GM18861 (cell line): ENCODE measurements at regions not wholly inside any gene's neighbourhood (a gene's known extent, or its start where the extent isn't known, plus 50 kb on each side); places are given as distances from the start of the nearest gene placed in this dataset.
"Not testable (repeated sequence)": the region's sequence is repeated elsewhere in the genome, so short reads cannot be mapped to it uniquely, and the experiment has no call there.

ENCODE experiments used
- ATAC-seq: cut with Tn5 transposase; IDR thresholded peaks from one replicate; pipeline ENCODE4 v1.9.1; 2021; ENCODE audit not compliant: unreplicated experiment

GRCh38 chr1:207196135-207196534, 92.1 kb downstream of the C4BPA start:
- ATAC-seq = not testable (repeated sequence)

GRCh38 chr1:207201534-207201933, 97.5 kb downstream of the C4BPA start:
- ATAC-seq = not testable (repeated sequence)

- no peak for ATAC-seq
These were observed 98.4 kb downstream of the C4BPA start for GRCh38 chr1:207202480-207202879.

- ATAC-seq = no peak
These were observed 99.5 kb downstream of the C4BPA start for GRCh38 chr1:207203541-207203940.

- no peak for ATAC-seq
These were observed 101.6 kb downstream of the C4BPA start for GRCh38 chr1:207205614-207206061.

- not testable (repeated sequence) for ATAC-seq
These were observed 104.7 kb downstream of the C4BPA start for GRCh38 chr1:207208691-207209090.

GRCh38 chr1:207214453-207214852, 107.0 kb upstream of the CD55 start:
- no peak for ATAC-seq

- ATAC-seq = peak; percentile 59
These were observed 103.5 kb upstream of the CD55 start for GRCh38 chr1:207217778-207218511.

GRCh38 chr1:207218512-207219362, 102.7 kb upstream of the CD55 start:
- no peak for ATAC-seq

- ATAC-seq = no peak
These were observed 101.2 kb upstream of the CD55 start for GRCh38 chr1:207219979-207220889.

GRCh38 chr1:207221934-207222351, 99.5 kb upstream of the CD55 start:
- ATAC-seq = no peak

GRCh38 chr1:207223162-207223561, 98.3 kb upstream of the CD55 start:
- ATAC-seq = no peak

GRCh38 chr1:207224666-207225065, 96.8 kb upstream of the CD55 start:
- ATAC-seq = no peak

- no peak for ATAC-seq
These were observed 94.3 kb upstream of the CD55 start for GRCh38 chr1:207227131-207227630.

- ATAC-seq = no peak
These were observed 92.5 kb upstream of the CD55 start for GRCh38 chr1:207228987-207229386.

GRCh38 chr1:207230441-207230840, 91.0 kb upstream of the CD55 start:
- ATAC-seq = no peak

- no peak for ATAC-seq
These were observed 86.8 kb upstream of the CD55 start for GRCh38 chr1:207234690-207235089.

- no peak for ATAC-seq
These were observed 81.6 kb upstream of the CD55 start for GRCh38 chr1:207239874-207240273.

GRCh38 chr1:207240325-207241101, 81.0 kb upstream of the CD55 start:
- no peak for ATAC-seq
